OCI-LY3 (cell line): ENCODE measurements at regions not wholly inside any gene's neighbourhood (a gene's known extent, or its start where the extent isn't known, plus 50 kb on each side); places are given as distances from the start of the nearest gene placed in this dataset.

Experiments used
- H2AFZ ChIP-seq: fragments of 200-600, 300-600 bp; shearing (Covaris generic); 2 replicates; pipeline ENCODE4 v1.6.0; 2014; ENCODE audit warnings: antibody characterized with exemption, low read depth, low read length
- H3K27ac ChIP-seq: fragments of 200-600, 300-600 bp; sonication (generic); 2 replicates; pipeline ENCODE4 v1.5.1; 2014; ENCODE audit warnings: mild to moderate bottlenecking, low read length, moderate library complexity, mixed read lengths
- H3K27me3 ChIP-seq: fragments of 200-600, 300-600 bp; sonication (generic); 2 replicates; pipeline ENCODE4 v1.6.1; 2014; ENCODE audit warnings: low read depth, low read length, mixed read lengths
- H3K36me3 ChIP-seq: fragments of 200-600, 300-600 bp; sonication (generic); replicated peaks from 2 replicates; pipeline ENCODE3; 2014; ENCODE audit warnings: low read depth, low read length, mixed read lengths
- H3K4me1 ChIP-seq: fragments of 300-600, 200-600 bp; sonication (generic); 2 replicates; pipeline ENCODE4 v1.6.1; 2014; ENCODE audit warnings: low read length, mixed read lengths
- H3K4me2 ChIP-seq: fragments of 200-600, 300-600 bp; sonication (generic); 2 replicates; pipeline ENCODE4 v1.6.1; 2014; ENCODE audit warnings: low read length, mixed read lengths
- H3K4me3 ChIP-seq: fragments of 300-600, 200-600 bp; sonication (generic); 2 replicates; pipeline ENCODE4 v1.5.1; 2014; ENCODE audit warnings: antibody characterized with exemption, mild to moderate bottlenecking, low read length, moderate library complexity
- H3K79me2 ChIP-seq: fragments of 300-600, 200-600 bp; shearing (Covaris generic); 2 replicates; pipeline ENCODE4 v1.6.1; 2014; ENCODE audit warnings: mild to moderate bottlenecking, low read length, mixed read lengths
- H3K9ac ChIP-seq: fragments of 300-600, 200-600 bp; shearing (Covaris generic); 2 replicates; pipeline ENCODE4 v1.6.0; 2014; ENCODE audit warnings: mild to moderate bottlenecking, low read length, moderate library complexity
- H3K9me3 ChIP-seq: fragments of 200-600, 300-600 bp; shearing (Covaris generic); 2 replicates; pipeline ENCODE4 v1.6.1; 2014; ENCODE audit warnings: low read length, mixed read lengths; ENCODE audit not compliant: insufficient read depth
- H4K20me1 ChIP-seq: fragments of 200-600, 300-600 bp; sonication (generic); 2 replicates; pipeline ENCODE4 v1.6.1; 2016; ENCODE audit warnings: low read length, mixed read lengths; ENCODE audit not compliant: insufficient read depth
- CTCF ChIP-seq: fragments of 200-600, 300-600 bp; sonication (generic); IDR thresholded peaks from 2 replicates; pipeline ENCODE4 v1.5.1; 2014; ENCODE audit warnings: antibody characterized with exemption, low read length, low read depth
- EZH2phosphoT487 ChIP-seq: fragments of 200-600 bp; shearing (Covaris generic); IDR thresholded peaks from 2 replicates; pipeline ENCODE4 v1.6.1; 2018; ENCODE audit warnings: antibody characterized with exemption, mixed run types, low read depth

DNA sequence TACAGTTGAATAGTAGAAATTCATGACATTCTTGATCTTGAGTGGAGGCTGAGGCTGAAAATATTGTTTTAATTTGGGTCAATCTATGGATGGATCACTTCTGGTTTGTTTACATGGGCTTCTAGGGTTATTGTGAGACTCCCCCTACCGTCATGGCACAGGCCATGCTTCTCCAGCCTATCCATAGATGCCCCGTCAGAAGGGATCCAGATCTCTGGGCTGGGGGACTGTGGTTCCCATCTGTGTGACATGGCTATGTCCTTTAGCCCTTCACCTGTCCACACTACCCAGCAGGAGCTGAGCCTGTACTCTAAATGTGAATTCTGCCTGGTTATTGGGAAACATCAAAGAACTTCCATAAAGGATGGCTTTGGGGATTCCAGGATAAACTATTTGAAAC is 160.4 kb downstream of the ABCC12 start:
- no peak overlapping the region for H3K27ac ChIP-seq
- no peaks in the 10 kb centered on the region for H3K4me1 ChIP-seq
- H4K20me1 ChIP-seq = no peaks in the 10 kb centered on the region
- no peak overlapping the region for H3K4me2 ChIP-seq
- H3K9me3 ChIP-seq = no peaks in the 10 kb centered on the region
- TF ChIP-seq CTCF (no peak; the same call in 1 of the 2 replicates), EZH2phosphoT487 (no peak)
- H3K27me3 ChIP-seq = peaks cover 38% of the 10 kb centered on the region
- H3K9ac ChIP-seq = no peak overlapping the region
- no peaks in the 10 kb centered on the region for H3K36me3 ChIP-seq
- H2AFZ ChIP-seq = no peak overlapping the region
- H3K79me2 ChIP-seq = no peaks in the 10 kb centered on the region
- H3K4me3 ChIP-seq = no peak overlapping the region

DNA sequence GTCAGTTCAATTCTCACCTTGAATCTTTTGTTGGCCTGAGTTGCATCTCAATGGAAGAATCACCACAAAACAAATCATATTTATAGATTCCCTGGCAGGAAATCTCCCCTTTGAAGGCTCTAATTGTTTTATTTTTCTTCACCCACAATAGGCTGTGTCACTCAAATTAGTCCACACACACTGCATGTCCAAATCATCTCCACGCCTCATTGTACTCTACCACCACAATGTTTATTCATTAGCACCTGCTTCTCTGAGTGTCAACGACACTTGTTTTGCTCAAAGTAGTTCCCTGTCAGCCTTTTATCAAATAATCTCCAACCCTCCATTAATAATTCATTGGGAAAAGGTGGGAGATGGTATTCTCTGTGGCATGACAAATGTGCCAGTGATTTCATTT is 164.3 kb downstream of the ABCC12 start:
- no peaks in the 10 kb centered on the region for H3K36me3 ChIP-seq
- H3K4me1 ChIP-seq = no peaks in the 10 kb centered on the region
- no peak overlapping the region for H3K27ac ChIP-seq
- H3K4me3 ChIP-seq = no peak overlapping the region
- no peak overlapping the region for H3K9ac ChIP-seq
- H3K9me3 ChIP-seq = no peaks in the 10 kb centered on the region
- TF ChIP-seq EZH2phosphoT487 = no peak
- TF ChIP-seq CTCF = no peak
- peaks cover 46% of the 10 kb centered on the region; the same call in 1 of the 2 replicates for H3K27me3 ChIP-seq
- H3K4me2 ChIP-seq = no peak overlapping the region
- no peaks in the 10 kb centered on the region for H4K20me1 ChIP-seq
- H3K79me2 ChIP-seq = no peaks in the 10 kb centered on the region
- H2AFZ ChIP-seq = no peak overlapping the region

DNA sequence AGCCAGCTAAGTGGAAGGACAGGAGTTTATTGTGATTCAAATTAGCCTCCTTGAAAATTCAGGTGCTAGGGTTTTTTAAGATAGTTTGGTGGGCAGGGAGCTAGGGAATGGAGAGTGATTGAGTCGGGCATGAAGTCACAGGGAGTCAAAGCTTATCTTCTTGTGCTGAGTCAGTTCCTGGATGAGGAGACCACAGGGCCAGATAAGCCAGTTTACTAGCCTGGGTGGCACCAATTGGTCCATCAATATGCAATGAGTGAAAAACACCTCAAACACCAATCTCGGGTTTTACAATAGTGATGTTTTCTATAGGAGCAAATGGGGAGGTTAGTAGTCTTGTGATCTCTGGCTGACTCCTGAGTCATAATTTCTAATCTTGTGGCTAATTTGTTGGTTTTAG is 165.1 kb downstream of the ABCC12 start:
- H3K9me3 ChIP-seq = no peaks in the 10 kb centered on the region
- no peak overlapping the region for H3K4me3 ChIP-seq
- no peaks in the 10 kb centered on the region for H3K36me3 ChIP-seq
- TF ChIP-seq EZH2phosphoT487 (no peak), CTCF (no peak)
- no peaks in the 10 kb centered on the region for H4K20me1 ChIP-seq
- no peak overlapping the region for H2AFZ ChIP-seq
- H3K27ac ChIP-seq = no peak overlapping the region
- H3K27me3 ChIP-seq = peaks cover 40% of the 10 kb centered on the region; the same call in 1 of the 2 replicates
- no peak overlapping the region for H3K9ac ChIP-seq
- no peak overlapping the region for H3K4me2 ChIP-seq
- H3K79me2 ChIP-seq = no peaks in the 10 kb centered on the region
- H3K4me1 ChIP-seq = no peaks in the 10 kb centered on the region

- Histone ChIP-seq H3K9me3 (no peaks in the 10 kb centered on the region), H3K4me1 (no peaks in the 10 kb centered on the region), H3K9ac (no peak overlapping the region), H4K20me1 (no peaks in the 10 kb centered on the region), H3K36me3 (no peaks in the 10 kb centered on the region), H2AFZ (no peak overlapping the region), H3K4me2 (no peak overlapping the region), H3K4me3 (no peak overlapping the region), H3K79me2 (no peaks in the 10 kb centered on the region), H3K27ac (no peak overlapping the region), H3K27me3 (peaks cover 39% of the 10 kb centered on the region; the same call in 1 of the 2 replicates)
- TF ChIP-seq CTCF (no peak), EZH2phosphoT487 (no peak)
Observed at GRCh38 chr16:47987136-47987535, 168.7 kb downstream of the ABCC12 start.
